GM19372 (cell line): ENCODE measurements at regions not wholly inside any gene's neighbourhood (a gene's known extent, or its start where the extent isn't known, plus 50 kb on each side); places are given as distances from the start of the nearest gene placed in this dataset.
A peak's percentile ranks its signal among the peaks of the same experiment; 100 is the strongest.

Experiments used
- ATAC-seq: cut with Tn5 transposase; IDR thresholded peaks from one replicate; pipeline ENCODE4 v1.9.1; 2021; ENCODE audit warnings: mild to moderate bottlenecking, low read depth, moderate library complexity; ENCODE audit not compliant: unreplicated experiment

DNA sequence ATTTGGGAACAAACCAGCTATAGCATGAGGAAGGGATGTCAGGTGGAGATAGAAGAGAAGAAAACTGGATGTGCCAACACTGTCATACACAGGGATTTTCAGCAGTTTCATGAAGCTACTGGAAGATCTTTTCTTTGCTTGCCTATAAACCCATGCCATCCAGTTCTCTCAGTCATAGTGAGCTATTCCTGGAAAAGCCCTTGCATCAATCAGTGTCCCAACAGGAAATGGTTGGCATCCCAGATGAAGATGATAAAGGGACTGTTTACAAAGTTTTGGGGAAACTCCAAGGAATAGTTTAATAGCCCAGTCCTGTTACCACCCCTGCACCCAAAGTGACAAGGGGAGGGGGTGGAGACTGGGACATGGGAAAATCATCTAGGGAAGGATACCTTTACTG lies 58.5 kb upstream of the ARGLU1 start:
- ATAC-seq, result no peak

DNA sequence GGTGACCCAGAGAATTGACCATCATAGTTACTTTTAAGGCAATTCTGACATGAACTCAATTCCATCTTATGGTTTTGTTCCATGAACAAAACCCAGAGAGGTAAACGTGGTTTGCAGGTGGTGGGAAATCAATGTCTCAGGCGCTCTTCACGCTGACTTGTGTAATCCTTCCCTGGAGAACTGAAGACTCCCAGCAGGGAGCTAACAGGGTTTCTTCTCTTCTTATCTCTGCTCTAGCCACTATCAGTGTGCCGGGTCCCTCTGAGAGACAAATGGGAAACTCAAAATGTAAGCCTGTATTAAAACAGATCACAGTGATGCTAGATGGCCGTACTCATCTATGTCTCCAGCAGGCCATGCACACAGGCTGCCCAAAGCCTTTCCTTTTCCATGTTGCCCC lies 57.6 kb upstream of the ARGLU1 start:
- no peak for ATAC-seq

DNA sequence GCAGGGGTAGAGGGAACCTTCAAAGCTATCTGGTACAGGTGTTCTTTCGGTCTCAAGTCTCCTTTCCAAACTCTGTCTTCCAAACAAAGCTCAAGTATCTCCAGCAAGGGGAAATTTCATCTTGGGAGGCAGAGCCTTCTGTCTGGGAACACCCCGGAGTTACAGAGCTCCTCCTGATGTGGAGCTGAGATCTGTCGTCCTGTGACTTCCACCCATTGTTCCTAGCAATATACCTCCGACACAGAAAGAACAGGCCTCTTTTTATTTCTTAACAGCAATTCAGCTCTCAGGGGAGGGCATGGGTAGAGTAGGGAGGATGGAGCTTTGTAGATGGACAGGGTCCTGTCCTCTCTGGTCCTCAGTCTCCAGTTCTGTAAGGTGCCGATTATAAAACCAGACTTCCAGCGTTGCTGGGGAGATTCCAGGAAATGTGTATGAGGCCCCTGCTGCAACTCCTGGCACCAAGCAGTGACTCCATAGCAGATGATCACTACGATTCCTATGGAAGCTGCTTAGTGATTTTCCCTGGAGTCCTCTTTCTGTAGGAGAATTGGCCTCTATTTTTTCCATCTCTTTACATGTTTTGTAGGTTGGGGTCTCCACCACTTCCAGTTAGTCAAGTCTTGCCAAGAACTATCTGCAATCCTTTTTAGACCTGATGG lies 56.0 kb upstream of the ARGLU1 start:
- no peak for ATAC-seq

DNA sequence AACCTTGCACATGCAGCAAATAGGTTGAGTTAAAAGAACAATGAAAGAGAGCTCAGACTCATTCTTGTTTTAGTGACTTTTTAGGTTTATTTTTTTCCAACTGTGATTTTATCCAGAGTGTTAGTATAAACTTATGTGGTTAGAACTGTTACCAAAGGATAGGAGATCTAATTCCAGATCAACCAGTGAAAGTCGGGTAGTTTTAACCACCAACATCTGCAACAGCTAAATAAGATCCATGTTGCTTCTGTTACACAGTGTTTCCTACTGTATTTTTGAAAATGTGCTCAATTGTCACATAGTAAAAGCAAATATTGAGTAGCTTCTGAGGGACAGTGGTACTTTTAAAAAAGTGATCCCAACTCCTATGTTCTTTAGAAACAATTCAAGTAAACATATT lies 53.9 kb upstream of the ARGLU1 start:
- ATAC-seq, result no peak

DNA sequence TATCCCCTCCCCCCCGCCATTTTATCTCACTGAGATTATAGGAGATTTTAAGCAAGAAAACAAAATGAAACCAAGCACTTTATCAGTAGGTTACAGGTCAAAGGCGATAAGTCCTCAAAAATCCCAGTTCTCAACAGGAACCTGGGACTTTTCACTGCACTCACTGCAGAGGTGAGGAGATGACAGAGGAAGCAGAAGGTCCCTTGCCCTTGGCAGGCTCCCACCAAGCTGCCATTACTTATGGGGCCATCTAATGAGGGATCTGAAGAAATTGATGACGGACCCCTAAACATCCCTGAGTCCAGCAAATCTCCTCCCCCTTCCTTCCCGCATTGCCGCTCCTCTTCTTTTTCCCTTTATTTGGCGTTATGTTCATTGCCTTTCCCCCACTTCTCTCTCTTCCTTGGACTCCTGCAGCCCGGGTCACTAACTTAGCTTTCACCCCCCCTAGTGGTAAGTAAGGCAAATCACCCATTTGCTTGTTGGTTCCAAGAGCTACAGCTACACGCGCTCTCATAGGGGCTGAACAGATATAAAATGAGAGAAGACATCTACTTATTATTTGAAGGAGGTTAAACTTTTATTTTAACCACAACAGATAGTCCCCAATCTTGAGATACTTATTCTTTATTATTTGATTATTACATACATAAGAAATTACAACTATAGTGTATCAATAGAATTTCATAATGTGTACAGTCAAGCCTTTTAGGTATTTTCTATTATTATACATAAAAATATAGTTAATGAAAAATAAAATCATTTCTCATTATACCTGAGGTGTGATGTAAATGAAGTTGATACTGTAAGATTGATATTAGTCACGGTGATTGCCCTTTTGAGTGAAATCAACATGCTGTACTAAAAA lies 52.0 kb upstream of the ARGLU1 start:
- ATAC-seq, result peak; percentile 97
